ENCODE measurements at regions not wholly inside any gene's neighbourhood (a gene's known extent, or its start where the extent isn't known, plus 50 kb on each side); places are given as distances from the start of the nearest gene placed in this dataset.
"Not testable (repeated sequence)": the region's sequence is repeated elsewhere in the genome, so short reads cannot be mapped to it uniquely, and the experiment has no call there.

- peak; percentile 29 for DNase-seq
These were observed 219.4 kb downstream of the MREG start for GRCh38 chr2:215793747-215794595.

DNA sequence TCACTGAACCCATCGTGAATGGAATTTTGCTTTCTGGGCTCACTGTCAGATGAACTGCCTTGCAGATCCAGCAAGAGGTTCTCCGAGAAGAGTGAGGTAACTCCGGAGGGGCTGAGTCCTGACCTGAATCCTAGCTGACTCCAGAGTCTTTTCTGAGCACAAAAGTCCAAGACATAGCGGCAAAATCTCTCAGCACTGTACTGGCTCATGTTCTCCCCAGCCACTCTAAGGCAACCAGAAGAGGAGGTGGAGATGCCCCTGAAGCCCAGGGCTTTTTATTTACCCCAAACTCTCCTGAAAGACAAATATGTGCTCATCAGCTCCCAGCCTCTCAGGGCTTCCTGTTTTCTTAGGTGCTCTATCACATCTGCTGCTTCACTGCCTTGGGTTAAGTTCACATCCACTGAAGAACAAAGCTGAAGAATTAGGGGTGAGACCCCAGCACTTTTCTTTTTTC lies 221.8 kb downstream of the MREG start:
- DNase-seq, result no peak

DNA sequence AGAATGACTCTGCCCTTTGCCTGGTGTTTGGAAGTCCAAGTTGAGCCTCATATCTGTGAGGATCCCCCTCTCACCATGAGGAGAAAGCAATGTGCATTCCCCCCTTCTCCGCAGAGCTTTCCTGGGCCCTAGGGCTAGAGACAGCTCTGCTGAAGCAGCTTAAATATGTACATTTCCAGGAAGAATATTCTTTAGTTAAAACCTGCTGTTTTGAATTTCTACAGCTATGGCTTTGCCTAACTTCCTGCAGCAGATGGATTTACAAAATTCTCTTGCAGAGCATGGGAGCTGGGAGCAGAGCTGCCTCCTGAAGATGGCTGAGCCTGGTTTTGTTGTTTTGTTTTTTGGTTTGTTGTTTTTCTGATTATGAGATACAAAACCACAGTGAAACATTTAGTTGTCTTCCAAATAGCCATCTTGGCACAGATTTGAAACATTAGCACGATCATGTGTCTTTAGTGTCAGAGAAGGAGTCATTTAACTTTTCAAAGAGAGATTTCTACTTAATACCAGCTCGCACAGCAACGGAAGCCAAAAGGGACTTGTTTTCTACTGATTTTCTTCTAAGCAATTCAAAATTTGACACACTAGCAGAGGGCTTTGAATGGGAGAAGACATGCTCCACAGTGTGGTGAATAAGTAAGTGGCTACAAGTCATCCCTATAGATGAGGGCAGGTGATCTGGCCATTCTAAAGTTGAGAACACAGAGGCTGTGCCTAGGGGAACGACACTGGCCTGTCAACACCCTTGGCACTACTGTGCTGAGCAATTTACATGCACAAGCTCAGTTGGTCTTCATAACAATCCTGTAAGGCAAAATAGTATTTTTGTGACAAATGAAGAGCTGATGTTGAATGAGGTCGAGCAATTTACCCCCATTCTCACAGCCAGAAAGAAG lies 222.6 kb downstream of the MREG start:
- no peak for DNase-seq

- DNase-seq, result no peak
These were observed 225.7 kb downstream of the MREG start for GRCh38 chr2:215787565-215788178.

DNA sequence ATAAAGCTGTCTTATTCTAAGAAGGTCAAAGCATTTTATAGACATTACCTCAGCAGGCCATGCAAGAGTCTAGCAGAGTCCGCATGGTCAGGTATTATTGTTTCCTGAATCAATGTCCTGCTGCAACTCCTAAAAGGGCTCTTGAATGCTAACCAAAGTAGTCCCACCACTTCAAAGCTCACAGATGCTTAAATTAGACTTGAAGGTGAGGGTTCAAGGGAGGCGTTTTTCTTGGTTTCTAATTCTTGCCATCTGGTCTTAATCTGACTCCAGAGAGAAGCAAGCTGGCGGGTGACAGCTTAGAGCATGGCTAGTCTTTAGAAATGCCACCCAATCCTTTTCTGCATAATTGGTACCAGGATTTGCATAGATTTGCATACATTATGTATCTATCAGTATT lies 226.3 kb downstream of the MREG start:
- DNase-seq, result no peak

DNA sequence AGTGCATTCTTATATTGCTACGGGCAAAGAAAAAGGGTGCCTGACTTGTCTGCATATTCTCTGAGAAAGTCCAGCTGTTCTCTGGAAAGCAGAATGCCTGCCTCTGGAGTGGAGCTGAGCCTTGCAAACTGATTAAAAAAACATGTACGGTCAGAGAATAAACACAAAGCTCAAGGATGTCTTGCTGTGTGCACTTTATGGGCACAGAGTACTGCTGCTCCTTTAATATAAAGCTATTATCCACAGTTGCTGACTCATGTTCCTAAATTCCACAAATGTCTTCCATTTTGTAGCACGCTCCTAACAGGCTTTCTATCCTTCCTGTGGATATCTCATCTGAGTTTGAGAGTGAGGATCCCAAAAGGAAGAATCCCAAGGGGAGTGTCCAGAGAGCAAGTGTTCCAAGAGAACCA lies 229.0 kb downstream of the MREG start:
- no peak for DNase-seq

DNA sequence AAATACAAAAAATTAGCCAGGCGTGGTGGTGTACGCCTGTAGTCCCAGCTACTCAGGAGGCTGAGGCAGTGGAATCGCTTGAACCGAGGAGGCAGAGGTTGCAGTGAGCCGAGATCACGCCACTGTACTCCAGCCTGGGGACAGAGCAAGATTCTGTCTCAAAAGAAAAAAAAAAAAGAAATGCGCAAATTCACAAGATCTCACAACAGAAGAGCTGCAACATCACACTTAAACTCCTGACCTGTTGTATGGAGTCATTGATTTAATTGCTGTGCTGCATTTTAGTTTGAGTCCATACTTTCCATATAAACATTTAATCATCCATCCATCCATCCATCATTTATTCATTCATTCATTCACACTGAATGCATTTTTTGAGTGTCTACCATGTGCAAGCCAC lies 229.7 kb downstream of the MREG start:
- not testable (repeated sequence) for DNase-seq

DNA sequence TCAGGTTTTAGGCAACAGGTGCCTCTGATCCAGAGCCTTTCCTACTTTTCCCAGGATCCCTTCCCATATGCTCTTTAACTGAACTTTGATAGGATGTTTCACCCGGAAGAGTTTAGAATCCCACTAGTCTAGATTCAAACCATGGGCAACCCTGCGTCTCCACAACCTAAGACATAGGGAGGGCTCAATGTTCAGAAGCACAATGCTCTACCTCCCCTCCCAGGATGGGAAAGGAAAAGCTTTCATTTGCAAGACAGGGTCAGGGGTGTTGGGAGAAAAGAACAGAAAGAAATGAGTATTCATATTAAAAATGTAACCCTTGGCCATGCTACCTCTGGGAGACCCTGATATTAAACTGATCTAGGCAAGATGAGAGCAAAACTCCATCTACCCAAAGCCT lies 230.4 kb downstream of the MREG start:
- DNase-seq, result no peak

GRCh38 chr2:215782295-215782694 lies 231.1 kb downstream of the MREG start:
- DNase-seq, result no peak

GRCh38 chr2:215780907-215781685 lies 232.3 kb downstream of the MREG start:
- no peak for DNase-seq

DNA sequence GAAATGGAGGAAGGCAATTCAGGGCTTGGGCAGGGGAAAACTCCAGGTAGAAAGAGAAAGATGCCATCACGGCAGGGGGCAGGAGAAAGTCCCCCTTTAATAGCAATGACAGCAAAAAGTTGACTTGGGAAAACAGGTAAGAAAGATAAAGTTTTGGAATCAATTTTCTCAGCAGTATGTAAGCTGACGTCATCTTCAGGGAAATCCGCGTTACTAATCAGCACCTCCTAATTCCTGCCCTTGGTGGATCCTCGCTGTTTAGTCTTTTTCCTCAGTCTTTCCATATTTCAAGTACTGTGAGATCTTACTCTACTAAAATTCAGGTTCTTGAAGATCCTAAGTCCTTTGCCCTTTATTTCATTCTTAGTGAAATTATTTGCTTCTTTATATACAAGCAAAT lies 233.0 kb downstream of the MREG start:
- DNase-seq, result no peak

DNA sequence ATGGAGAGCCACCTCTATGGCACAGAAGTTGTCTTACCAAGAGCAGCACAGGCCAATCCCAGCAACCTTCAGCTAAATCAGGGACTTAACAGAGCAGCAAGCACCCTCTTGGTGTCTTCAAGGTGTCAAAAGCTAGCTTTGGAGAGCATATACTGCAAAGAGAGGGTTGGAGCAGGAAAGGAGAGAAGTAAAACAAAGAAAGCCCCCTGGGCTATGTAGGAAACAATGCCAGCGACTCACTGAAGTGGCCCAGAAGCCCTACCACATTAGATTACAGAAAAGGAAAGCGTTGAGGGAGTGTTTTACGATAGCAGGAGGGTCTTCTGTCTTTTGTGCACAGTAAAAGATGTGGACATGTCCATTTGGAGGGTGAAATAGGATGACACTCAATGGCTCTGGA lies 233.4 kb downstream of the MREG start:
- DNase-seq, result no peak

- no peak for DNase-seq
These were observed 235.8 kb downstream of the MREG start for GRCh38 chr2:215777465-215778044.

- no peak for DNase-seq
These were observed 238.2 kb downstream of the MREG start for GRCh38 chr2:215775106-215775505.

DNA sequence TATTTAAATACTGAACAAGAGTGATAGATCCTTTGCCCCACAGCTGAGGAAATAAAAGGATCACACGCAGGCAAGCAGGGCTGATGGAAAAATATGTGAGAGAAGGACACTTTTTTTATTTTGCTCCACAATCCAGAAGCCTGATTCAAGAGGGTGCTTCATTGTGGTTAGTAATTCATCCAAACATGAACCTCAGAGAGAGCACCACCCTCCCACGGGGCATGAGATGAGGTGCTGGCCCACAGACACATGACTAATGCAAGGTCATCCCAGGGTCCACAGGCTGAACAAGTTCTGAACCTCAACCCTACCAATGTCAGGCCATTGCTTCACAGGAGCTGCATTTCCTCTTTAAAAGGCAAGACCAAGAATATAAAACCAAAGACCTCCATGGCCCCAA lies 239.6 kb downstream of the MREG start:
- peak; percentile 41 for DNase-seq

GRCh38 chr2:215772634-215773563 lies 240.5 kb downstream of the MREG start:
- DNase-seq, result no peak

DNA sequence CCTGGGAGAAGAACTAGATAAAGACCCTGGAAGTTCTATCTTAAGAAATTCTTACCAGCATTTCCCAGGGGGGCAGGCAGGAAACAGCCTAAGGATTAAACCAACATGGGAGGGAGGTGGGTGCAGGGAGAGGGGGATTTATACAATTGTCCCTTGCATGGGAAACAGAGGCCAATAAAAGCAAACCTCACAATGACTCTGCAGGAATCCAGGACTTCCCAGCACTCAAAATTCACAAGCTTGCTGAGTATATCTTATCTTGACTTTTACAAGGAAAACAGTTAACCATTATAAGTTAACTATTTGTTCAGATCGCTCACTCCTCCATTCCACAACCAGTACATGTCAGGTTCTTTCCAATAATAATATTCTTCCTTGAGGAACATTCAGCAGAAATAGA lies 241.3 kb downstream of the MREG start:
- no peak for DNase-seq

- no peak for DNase-seq
These were observed 242.1 kb downstream of the MREG start for GRCh38 chr2:215771241-215771640.

DNA sequence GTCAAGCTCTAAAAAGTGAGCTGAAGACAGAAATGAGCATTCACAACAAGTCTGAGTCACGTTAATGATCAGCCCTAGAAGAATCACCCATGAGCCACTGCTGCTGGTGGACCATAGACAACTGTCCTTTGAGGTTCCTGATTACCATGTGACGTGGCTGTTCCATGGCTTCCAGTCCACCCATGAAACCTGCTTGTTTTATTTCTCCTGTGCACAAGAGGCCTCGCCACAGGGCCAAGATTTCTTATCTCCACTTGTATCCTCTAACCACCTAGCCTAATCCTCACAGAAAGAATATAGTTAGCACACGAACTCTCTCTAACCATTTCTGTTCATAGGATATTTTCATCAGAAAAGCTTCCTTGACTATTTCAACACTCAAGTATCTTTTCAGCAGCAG lies 242.7 kb downstream of the MREG start:
- no peak for DNase-seq

- DNase-seq, result no peak
These were observed 244.1 kb downstream of the MREG start for GRCh38 chr2:215769246-215769645.

- no peak for DNase-seq
These were observed 245.7 kb downstream of the MREG start for GRCh38 chr2:215767625-215768024.

Data from T1000 (cell line).